HG03457 (cell line): ENCODE measurements at regions not wholly inside any gene's neighbourhood (a gene's known extent, or its start where the extent isn't known, plus 50 kb on each side); places are given as distances from the start of the nearest gene placed in this dataset.

Source experiments
- ATAC-seq: cut with Tn5 transposase; IDR thresholded peaks from one replicate; pipeline ENCODE4 v1.9.1; 2021; ENCODE audit warnings: moderate number of reproducible peaks; ENCODE audit not compliant: unreplicated experiment

GRCh38 chr1:4010814-4011605 lies 110.9 kb upstream of the C1orf174 start:
- no peak for ATAC-seq

GRCh38 chr1:4016351-4017130 lies 116.5 kb upstream of the C1orf174 start:
- no peak for ATAC-seq

GRCh38 chr1:4017636-4018365 lies 117.7 kb upstream of the C1orf174 start:
- no peak for ATAC-seq

- ATAC-seq = no peak
Measured at GRCh38 chr1:4018466-4019146, 118.5 kb upstream of the C1orf174 start.

GRCh38 chr1:4019147-4019521 lies 119.1 kb upstream of the C1orf174 start:
- no peak for ATAC-seq

- no peak for ATAC-seq
Measured at GRCh38 chr1:4019606-4020331, 119.7 kb upstream of the C1orf174 start.

- ATAC-seq = no peak
Measured at GRCh38 chr1:4020449-4020848, 120.4 kb upstream of the C1orf174 start.

GRCh38 chr1:4021136-4021973 lies 121.3 kb upstream of the C1orf174 start:
- ATAC-seq = no peak

GRCh38 chr1:4021974-4022268 lies 121.8 kb upstream of the C1orf174 start:
- ATAC-seq = no peak

- no peak for ATAC-seq
Measured at GRCh38 chr1:4022715-4023114, 122.6 kb upstream of the C1orf174 start.

- no peak for ATAC-seq
Measured at GRCh38 chr1:4023678-4024077, 123.6 kb upstream of the C1orf174 start.

GRCh38 chr1:4024811-4025210 lies 124.7 kb upstream of the C1orf174 start:
- ATAC-seq = no peak

- no peak for ATAC-seq
Measured at GRCh38 chr1:4025752-4026151, 125.7 kb upstream of the C1orf174 start.

- ATAC-seq = no peak
Measured at GRCh38 chr1:4027008-4027407, 126.9 kb upstream of the C1orf174 start.

- ATAC-seq = no peak
Measured at GRCh38 chr1:4027492-4028138, 127.5 kb upstream of the C1orf174 start.

- ATAC-seq = no peak
Measured at GRCh38 chr1:4028139-4028501, 128.0 kb upstream of the C1orf174 start.

- ATAC-seq = no peak
Measured at GRCh38 chr1:4029376-4029775, 129.3 kb upstream of the C1orf174 start.

GRCh38 chr1:4032571-4032970 lies 132.5 kb upstream of the C1orf174 start:
- no peak for ATAC-seq

GRCh38 chr1:4033129-4033676 lies 133.1 kb upstream of the C1orf174 start:
- no peak for ATAC-seq
